HG02571 (cell line): ENCODE measurements at regions not wholly inside any gene's neighbourhood (a gene's known extent, or its start where the extent isn't known, plus 50 kb on each side); places are given as distances from the start of the nearest gene placed in this dataset.

ENCODE experiments used
- ATAC-seq: cut with Tn5 transposase; IDR thresholded peaks from one replicate; pipeline ENCODE4 v1.9.1; 2021; ENCODE audit warnings: mild to moderate bottlenecking, moderate library complexity; ENCODE audit not compliant: unreplicated experiment

GRCh38 chr16:66070140-66070917 is 296.2 kb upstream of the CDH5 start:
- no peak for ATAC-seq

GRCh38 chr16:66069587-66069986 is 296.9 kb upstream of the CDH5 start:
- no peak for ATAC-seq

- ATAC-seq, result no peak
Observed at GRCh38 chr16:66066404-66066803, 300.1 kb upstream of the CDH5 start.

GRCh38 chr16:66065925-66066324 is 300.6 kb upstream of the CDH5 start:
- no peak for ATAC-seq

GRCh38 chr16:66064801-66065530 is 301.5 kb upstream of the CDH5 start:
- no peak for ATAC-seq

GRCh38 chr16:66058832-66059231 is 307.7 kb upstream of the CDH5 start:
- ATAC-seq, result no peak

GRCh38 chr16:66058172-66058691 is 308.3 kb upstream of the CDH5 start:
- no peak for ATAC-seq

- ATAC-seq, result no peak
Observed at GRCh38 chr16:66057057-66057456, 309.4 kb upstream of the CDH5 start.

GRCh38 chr16:66054095-66054494 is 312.4 kb upstream of the CDH5 start:
- no peak for ATAC-seq

- no peak for ATAC-seq
Observed at GRCh38 chr16:66052745-66053144, 313.7 kb upstream of the CDH5 start.

GRCh38 chr16:66050991-66051390 is 315.5 kb upstream of the CDH5 start:
- no peak for ATAC-seq

GRCh38 chr16:66049865-66050264 is 316.6 kb upstream of the CDH5 start:
- no peak for ATAC-seq

GRCh38 chr16:66045626-66046025 is 320.9 kb upstream of the CDH5 start:
- no peak for ATAC-seq

- ATAC-seq, result no peak
Observed at GRCh38 chr16:66044556-66044955, 321.9 kb upstream of the CDH5 start.

- ATAC-seq, result no peak
Observed at GRCh38 chr16:66044089-66044488, 322.4 kb upstream of the CDH5 start.

GRCh38 chr16:66043326-66043725 is 323.2 kb upstream of the CDH5 start:
- no peak for ATAC-seq

- no peak for ATAC-seq
Observed at GRCh38 chr16:66042341-66042740, 324.1 kb upstream of the CDH5 start.

GRCh38 chr16:66041907-66042306 is 324.6 kb upstream of the CDH5 start:
- ATAC-seq, result no peak

GRCh38 chr16:66039793-66040192 is 326.7 kb upstream of the CDH5 start:
- no peak for ATAC-seq

GRCh38 chr16:66036793-66037715 is 329.4 kb upstream of the CDH5 start:
- no peak for ATAC-seq

GRCh38 chr16:66036184-66036583 is 330.3 kb upstream of the CDH5 start:
- ATAC-seq, result no peak
